ENCODE measurements at regions not wholly inside any gene's neighbourhood (a gene's known extent, or its start where the extent isn't known, plus 50 kb on each side); places are given as distances from the start of the nearest gene placed in this dataset.

- H3K4me1 ChIP-seq (replicated peaks; ENCODE audit: insufficient read depth) = no peaks in the 10 kb centered on the region
- no peak for TF ChIP-seq CTCF (conservative IDR thresholded peaks at IDR 0.05)
- no peak for TF ChIP-seq EZH2 (IDR thresholded peaks at IDR 0.05; ENCODE audit: low read depth)
- no peaks in the 10 kb centered on the region for H3K27me3 ChIP-seq (ENCODE audit: insufficient read depth, low read depth)
- H3K4me2 ChIP-seq = no peak overlapping the region
- H3K9me2 ChIP-seq (ENCODE audit: insufficient read depth) = no peaks in the 10 kb centered on the region
- H3K36me3 ChIP-seq (ENCODE audit: low read depth) = no peaks in the 10 kb centered on the region
- no peaks in the 10 kb centered on the region for H3K79me2 ChIP-seq (ENCODE audit: low read depth)
- no peaks in the 10 kb centered on the region for H3F3A ChIP-seq (ENCODE audit: insufficient read depth, low read depth)
- no peak overlapping the region for H3K27ac ChIP-seq
- H4K20me1 ChIP-seq (ENCODE audit: insufficient read depth) = no peaks in the 10 kb centered on the region
- BruUV-seq (replicated peaks) = no TSS peak
- DNase-seq = no peak
- CTCF ChIA-PET = no interaction called here
- POLR2A ChIA-PET (ENCODE audit: unreplicated experiment) = no interaction called here
- no peaks in the 10 kb centered on the region for H3K9me3 ChIP-seq (ENCODE audit: insufficient read depth, low read depth)
- no peak overlapping the region for H3K4me3 ChIP-seq
- intact Hi-C loops (cut with micrococcal nuclease; ENCODE audit: unreplicated experiment) = no loop called here
- no peak overlapping the region for H2AFZ ChIP-seq
Measured at GRCh38 chr1:239493811-239494414, 107.5 kb downstream of the CHRM3 start.

DNA sequence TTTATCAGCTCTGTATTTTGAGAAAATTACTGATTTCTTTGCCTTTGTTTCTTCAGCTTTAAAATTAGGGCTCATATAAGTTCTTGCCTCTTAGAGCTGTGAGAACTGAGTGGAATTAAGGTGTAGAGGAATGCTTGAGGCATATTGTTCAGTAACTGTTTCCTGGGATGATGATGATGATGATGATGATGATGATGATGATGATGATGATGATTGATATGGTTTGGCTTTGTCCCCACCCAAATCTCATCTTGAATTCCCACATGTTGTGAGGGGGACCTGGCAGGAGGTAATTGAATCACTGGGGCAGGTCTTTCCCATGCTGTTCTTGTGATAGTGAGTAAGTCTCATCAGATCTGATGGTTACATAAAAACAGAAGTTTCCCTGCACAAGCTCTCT, 118.7 kb downstream of the CHRM3 start:
- no peak for DNase-seq
- no TSS peak for BruUV-seq (replicated peaks)
- ChIA-PET CTCF (no interaction called here), POLR2A (ENCODE audit: unreplicated experiment) (no interaction called here)
- H2AFZ ChIP-seq = no peak overlapping the region
- H3K27ac ChIP-seq = no peak overlapping the region
- no peaks in the 10 kb centered on the region for H3K4me1 ChIP-seq (replicated peaks; ENCODE audit: insufficient read depth)
- no peaks in the 10 kb centered on the region for H4K20me1 ChIP-seq (ENCODE audit: insufficient read depth)
- H3K36me3 ChIP-seq (ENCODE audit: low read depth) = no peaks in the 10 kb centered on the region
- H3F3A ChIP-seq (ENCODE audit: insufficient read depth, low read depth) = no peaks in the 10 kb centered on the region
- no peak overlapping the region for H3K4me3 ChIP-seq
- intact Hi-C loops (cut with micrococcal nuclease; ENCODE audit: unreplicated experiment) = no loop called here
- H3K9me3 ChIP-seq (ENCODE audit: insufficient read depth, low read depth) = no peaks in the 10 kb centered on the region; the same call in 1 of the 2 replicates
- no peaks in the 10 kb centered on the region for H3K9me2 ChIP-seq (ENCODE audit: insufficient read depth)
- no peak overlapping the region for H3K4me2 ChIP-seq
- no peaks in the 10 kb centered on the region for H3K79me2 ChIP-seq (ENCODE audit: low read depth)
- TF ChIP-seq CTCF (conservative IDR thresholded peaks at IDR 0.05) = no peak
- no peak for TF ChIP-seq EZH2 (IDR thresholded peaks at IDR 0.05; ENCODE audit: low read depth)
- H3K27me3 ChIP-seq (ENCODE audit: insufficient read depth, low read depth) = no peaks in the 10 kb centered on the region

GRCh38 chr1:239507826-239508225, 121.5 kb downstream of the CHRM3 start:
- H3F3A ChIP-seq (ENCODE audit: insufficient read depth, low read depth) = no peaks in the 10 kb centered on the region
- no peaks in the 10 kb centered on the region for H3K27me3 ChIP-seq (ENCODE audit: insufficient read depth, low read depth)
- CTCF ChIA-PET = no interaction called here
- POLR2A ChIA-PET (ENCODE audit: unreplicated experiment) = no interaction called here
- no peaks in the 10 kb centered on the region; the same call in 1 of the 2 replicates for H3K9me3 ChIP-seq (ENCODE audit: insufficient read depth, low read depth)
- H3K4me3 ChIP-seq = no peak overlapping the region
- H4K20me1 ChIP-seq (ENCODE audit: insufficient read depth) = no peaks in the 10 kb centered on the region
- H3K4me1 ChIP-seq (replicated peaks; ENCODE audit: insufficient read depth) = no peaks in the 10 kb centered on the region
- no peaks in the 10 kb centered on the region for H3K9me2 ChIP-seq (ENCODE audit: insufficient read depth)
- H2AFZ ChIP-seq = no peak overlapping the region
- no peaks in the 10 kb centered on the region for H3K79me2 ChIP-seq (ENCODE audit: low read depth)
- TF ChIP-seq EZH2 (IDR thresholded peaks at IDR 0.05; ENCODE audit: low read depth) (no peak), CTCF (conservative IDR thresholded peaks at IDR 0.05) (no peak)
- no peaks in the 10 kb centered on the region for H3K36me3 ChIP-seq (ENCODE audit: low read depth)
- no peak overlapping the region for H3K4me2 ChIP-seq
- no peak for DNase-seq
- intact Hi-C loops (cut with micrococcal nuclease; ENCODE audit: unreplicated experiment) = no loop called here
- no peak overlapping the region for H3K27ac ChIP-seq
- no TSS peak for BruUV-seq (replicated peaks)

All from PC-9 (cell line).